Activated CD4-positive, alpha-beta T cell treated with anti-CD3 and anti-CD28 coated beads, Interleukin-2, amount 50 U/mL, for 1 hour (primary cell): ENCODE measurements at regions not wholly inside any gene's neighbourhood (a gene's known extent, or its start where the extent isn't known, plus 50 kb on each side); places are given as distances from the start of the nearest gene placed in this dataset.
A peak's percentile ranks its signal among the peaks of the same experiment; 100 is the strongest.
"Not testable (repeated sequence)": the region's sequence is repeated elsewhere in the genome, so short reads cannot be mapped to it uniquely, and the experiment has no call there.

ENCODE experiments used
- DNase-seq: peaks from one replicate; pipeline ENCODE4 v3.0.0-alpha.2; 2020

DNA sequence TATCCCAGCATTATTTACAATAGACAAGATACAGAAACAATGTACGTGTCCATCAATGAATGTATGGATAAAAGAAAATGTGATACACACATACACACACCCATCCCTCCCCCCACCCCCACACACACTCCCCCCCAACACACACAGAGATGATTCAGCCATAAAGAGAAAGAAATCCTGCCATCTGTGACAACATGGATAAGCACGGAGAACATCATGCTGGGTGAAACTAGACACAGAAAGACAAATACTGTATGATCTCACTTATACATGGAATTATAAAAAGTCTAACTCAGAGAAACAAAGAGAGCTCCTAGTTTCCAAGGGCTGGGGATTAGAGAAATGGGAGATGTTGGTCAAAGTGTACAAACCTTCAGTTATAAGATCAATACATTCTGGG, 104.8 kb upstream of the LY86 start:
- no peak for DNase-seq

DNA sequence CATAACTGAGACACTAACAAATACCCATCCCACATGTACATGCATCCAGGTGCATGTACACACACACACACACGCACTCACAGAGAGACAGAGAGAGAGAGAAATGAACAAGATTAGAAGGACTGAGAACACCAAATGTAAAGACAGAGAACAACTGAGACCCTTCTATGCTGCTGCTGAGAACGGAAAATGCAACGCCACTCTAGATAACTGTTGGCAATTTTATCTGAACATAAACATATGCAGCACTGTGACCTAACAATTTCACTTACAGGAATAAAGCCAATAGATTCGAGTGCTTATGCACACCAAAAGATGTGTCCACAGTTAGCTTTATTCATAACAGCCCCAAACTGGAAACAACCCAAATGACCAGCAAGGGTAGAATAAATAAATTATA, 103.8 kb upstream of the LY86 start:
- DNase-seq = no peak

DNA sequence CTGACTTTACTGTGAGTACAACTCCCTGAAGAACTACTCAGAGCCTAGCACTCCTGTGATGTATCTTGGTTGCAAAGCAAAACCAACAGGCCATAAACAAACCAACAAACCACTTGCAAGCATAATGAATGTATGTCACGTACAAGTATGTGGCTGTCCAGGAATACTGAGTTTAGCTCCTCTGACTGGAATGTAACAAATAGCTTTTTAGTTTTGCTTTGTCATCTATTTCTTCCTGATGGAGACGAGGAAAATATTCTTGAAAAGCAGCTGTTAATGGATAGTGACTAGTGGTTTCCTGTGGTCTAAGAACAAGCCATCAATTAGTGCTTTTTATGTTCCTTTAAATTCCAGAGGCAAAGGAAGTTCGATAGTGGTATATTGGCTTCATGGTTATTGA, 101.9 kb upstream of the LY86 start:
- DNase-seq = no peak

DNA sequence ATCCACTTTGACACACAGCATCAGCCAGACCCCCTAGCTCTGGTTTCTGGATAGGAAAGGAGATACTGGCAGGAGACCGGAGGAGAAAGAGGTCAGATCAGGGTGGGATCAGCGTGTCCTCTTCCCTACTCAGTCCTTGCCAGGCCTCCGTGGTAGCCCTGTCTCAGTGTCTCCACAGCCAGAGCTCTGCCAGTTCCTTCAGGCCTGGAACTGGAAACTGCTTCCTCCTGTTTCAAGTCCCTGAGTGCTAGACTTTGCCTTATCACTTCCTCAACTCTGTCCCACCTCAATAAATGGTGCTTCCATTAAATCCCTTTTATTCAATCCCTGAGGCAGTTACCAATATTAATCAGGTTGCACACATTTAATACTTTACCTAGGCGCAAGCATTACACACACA, 96.8 kb upstream of the LY86 start:
- DNase-seq = no peak

DNA sequence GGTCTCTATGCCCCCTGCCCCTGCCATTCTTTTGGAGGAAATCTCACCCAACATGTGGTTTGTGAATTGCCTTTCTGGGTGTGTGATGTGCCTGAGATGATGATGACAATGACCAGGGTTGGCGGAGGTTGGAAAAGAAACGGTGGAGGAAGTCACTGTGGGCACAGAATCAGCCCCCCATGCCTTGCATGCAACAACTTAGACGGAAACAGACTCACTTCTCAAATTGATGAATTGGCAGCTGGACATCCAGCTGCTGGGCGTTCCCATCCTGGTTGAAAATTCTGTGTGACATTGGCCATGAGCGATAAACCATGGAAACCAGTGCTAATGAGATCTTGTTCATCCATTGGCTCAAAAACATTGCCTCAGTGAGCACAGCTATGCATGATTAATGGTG, 95.8 kb upstream of the LY86 start:
- DNase-seq = no peak

DNA sequence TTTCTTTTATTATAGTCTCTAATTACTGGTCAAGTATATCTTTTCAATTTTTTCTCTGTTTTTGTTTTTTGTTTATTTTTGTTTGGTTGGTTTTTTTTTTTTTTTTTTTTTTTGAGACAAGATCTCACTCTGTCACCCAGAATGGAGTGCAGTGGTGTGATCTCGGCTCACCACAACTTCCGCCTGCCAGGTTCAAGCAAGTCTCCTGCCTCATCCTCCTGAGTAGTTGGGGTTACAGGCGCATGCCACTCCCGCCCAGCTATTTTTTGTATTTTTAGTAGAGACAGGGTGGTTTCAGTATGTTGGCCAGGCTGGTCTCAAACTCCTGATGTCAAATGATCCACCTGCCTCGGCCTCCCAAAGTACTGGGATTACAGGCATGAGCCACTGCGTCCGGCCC, 94.4 kb upstream of the LY86 start:
- not testable (repeated sequence) for DNase-seq

DNA sequence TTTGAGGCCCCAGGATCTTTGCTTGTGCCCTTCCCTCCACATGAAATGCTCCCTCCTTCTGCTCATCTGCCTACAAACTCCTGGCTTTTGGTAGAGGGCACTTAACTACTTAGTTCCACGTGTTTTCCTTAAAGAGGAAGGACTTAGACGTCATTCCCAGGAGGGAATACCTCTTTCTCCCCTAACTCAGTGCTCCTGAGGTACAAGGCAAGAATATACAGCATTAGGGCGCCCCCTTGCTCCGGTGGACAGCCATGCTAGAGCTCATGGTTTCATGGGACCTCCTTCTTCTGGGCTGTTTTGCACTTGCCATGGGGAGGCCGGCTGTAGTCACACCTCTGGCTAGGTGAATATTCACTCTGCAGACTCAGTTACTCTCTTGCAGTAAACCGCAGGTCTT, 93.8 kb upstream of the LY86 start:
- no peak for DNase-seq

DNA sequence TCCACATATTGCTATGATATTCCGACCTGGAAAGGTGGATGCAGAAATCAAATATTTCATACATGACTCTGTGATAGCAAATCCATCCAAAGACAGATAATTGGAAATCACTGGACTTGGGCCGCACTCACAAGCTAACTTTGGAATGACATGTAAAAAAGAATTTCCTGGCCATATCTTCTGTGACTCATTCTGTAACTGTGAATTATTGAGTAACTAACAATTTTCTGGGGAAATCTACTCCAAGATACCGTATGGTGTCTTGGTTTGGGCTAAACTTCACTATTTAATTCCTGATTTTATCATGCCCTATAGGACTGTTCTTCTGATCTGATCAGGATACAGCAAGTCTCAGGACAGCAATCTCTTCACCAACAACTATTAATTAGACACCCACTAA, 92.7 kb upstream of the LY86 start:
- DNase-seq = no peak

DNA sequence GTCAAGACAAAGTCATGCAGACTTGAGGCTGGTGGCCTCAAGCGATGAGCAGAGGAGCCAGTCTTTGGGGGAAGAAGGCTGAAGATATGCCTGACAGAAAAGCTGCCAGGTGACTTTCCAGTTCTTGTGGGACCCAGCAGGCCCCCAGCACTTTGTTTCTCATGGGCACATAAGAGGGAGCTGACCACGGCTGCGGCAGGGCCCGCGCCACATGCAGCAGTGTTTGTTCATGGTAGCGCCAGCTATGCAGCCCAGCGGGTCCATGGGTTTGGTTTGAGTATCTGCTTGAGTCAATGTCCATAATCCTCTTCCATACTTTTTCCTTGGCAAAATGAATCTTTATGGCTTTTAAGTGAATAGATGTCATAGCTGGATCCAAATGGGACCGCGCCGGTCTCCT, 91.0 kb upstream of the LY86 start:
- DNase-seq = no peak

DNA sequence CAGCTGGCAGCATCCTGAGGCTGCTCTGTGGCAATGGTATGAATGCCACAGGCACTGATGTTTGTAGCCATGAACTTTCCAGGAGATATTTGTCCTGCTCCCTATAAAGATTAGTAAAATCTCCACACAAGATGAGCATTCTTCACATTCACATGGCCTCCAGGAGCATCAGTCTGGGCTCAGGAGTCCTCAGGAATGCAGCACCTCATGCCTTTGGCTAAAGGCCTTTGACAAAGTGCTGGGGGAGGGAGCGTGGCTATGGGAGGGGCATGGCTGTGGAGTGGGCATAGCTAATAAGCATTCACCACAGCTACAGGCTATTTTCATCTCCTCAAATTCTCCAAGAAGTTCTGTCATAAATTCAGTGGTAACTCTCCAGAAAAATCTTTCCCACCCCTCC, 90.5 kb upstream of the LY86 start:
- DNase-seq = no peak

DNA sequence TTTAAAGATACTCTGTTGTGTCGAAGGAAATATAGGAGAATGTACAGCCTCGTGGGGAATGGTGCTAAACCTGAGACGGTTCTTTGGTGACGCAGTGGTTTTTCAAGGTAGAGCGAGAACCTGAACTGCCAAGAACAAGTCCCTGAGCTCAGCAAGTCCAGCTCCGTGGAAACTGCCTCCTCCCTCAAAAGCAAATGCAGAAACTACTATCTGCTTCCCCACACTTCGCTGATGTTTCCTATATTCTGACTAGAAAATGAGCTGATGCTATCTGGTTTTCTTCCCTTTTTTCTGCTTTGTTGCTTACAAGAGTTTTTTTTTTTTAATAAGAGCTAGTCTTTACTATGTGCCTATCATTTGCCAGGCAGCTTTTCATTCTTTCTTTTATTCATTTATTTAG, 85.3 kb upstream of the LY86 start:
- no peak for DNase-seq

DNA sequence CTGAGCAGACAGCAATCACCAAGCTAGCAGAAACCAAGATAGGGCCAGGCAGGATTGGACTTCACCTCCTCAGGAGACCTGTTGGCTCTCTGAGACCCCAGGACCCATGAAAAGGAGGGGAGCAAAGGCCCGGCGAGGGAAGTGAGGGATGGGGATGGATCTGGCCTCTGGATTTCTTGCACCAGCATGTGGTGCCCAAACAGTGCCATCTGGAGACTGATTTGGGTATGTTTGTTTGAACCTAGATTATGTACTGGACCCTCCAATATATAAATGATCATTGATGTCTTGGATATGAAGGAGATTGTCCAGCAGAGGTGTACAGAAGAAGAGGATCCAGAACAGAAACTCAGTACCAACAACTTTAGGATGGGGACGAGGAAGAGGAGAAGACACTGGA, 83.4 kb upstream of the LY86 start:
- no peak for DNase-seq

DNA sequence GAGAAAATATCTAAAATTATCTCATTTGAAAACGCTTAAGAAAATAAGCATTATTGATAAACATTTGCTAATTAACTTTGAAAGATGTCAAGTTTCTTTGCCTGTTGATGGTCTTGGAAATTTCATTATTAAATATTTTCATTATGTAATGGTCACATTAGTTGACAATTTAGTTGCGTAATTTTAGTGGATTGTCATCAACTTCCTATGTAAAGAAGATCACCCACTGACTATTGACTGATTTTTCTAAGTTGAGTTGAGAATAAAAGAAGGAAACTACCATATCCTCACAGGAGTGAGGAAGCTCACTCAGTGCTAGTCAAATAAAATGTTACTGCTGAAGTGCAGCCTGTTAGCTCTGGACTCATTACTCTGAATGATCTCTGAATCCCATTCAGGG, 79.9 kb upstream of the LY86 start:
- DNase-seq = no peak

DNA sequence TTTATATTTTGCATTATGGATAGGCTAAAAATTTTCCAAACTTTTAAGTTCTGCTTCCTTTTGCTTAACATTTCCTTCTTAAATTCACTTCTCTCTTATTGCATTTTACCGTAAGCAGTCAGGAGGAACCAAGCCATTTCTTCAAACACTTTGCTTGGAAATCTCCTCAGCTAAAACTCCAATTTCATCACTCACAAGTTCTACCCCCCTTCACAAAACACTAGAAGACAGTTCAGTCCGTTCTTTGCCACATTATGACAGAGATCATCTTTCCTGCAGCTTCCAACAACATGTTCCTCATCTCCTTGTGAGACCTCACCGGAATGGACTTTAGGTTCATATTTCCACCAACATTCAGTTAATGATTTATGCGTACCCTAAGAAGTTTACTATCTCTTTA, 79.2 kb upstream of the LY86 start:
- no peak for DNase-seq

DNA sequence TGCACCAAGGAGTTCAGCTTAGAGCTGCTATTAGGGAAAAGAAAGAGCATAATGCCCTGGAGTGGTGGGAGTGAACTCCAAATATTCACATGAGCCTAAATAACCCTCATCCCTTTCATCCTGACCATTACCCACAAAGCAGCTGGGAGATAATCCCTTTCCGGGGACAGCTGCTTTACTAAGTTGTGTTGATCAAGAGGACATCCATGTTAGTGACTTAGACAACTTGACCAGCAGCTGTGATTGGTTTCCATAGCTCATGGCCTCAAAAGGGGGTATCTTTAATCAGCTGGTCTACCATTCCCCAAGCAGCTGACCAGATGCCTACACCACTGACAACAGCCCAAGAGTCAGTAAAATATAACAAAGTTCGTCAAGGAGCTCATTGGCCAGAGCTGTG, 75.8 kb upstream of the LY86 start:
- no peak for DNase-seq

DNA sequence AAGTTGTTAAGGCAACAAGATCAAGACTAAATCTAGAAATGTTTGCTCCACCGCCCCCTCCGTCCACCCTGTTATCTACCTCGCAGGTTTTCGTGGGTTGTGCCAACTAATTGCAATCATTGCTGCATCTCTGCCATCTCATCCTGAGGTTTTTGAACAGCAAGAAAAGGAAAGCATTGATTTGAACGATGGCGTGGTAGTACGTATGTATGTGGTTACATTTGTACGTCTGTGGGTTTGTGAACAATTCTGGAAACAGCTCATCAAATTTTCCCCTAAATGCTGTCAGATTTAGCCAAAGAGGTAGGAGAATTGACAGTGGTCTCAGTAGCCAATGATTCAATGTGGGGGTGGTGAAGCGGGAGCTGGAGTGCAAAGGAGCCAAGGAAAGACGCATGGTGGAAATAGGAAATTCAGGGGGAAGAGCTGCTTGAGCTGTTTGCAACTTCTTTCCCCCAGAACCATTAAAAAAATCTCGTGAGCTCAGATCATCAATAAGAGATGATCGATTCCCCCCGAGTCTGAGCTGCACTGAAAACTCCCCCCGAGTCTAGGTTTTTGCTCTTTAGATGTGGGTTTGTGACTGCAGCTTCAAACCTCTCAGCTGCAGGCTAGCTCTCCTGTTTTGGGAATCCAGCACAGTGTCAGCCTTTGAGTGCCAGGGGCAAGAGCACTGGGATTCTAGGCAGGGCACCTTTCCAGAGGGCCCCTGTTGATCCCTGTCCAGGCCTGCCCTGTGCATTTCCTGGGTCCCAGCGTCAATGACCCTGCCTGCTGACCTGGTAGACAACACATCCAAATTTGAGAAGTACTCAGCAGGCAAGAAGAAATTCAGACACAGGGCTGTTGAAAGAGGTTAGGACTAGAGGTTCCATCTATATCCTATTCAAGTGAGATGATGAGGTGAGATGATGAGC, 72.6 kb upstream of the LY86 start:
- peak; percentile 13 for DNase-seq

DNA sequence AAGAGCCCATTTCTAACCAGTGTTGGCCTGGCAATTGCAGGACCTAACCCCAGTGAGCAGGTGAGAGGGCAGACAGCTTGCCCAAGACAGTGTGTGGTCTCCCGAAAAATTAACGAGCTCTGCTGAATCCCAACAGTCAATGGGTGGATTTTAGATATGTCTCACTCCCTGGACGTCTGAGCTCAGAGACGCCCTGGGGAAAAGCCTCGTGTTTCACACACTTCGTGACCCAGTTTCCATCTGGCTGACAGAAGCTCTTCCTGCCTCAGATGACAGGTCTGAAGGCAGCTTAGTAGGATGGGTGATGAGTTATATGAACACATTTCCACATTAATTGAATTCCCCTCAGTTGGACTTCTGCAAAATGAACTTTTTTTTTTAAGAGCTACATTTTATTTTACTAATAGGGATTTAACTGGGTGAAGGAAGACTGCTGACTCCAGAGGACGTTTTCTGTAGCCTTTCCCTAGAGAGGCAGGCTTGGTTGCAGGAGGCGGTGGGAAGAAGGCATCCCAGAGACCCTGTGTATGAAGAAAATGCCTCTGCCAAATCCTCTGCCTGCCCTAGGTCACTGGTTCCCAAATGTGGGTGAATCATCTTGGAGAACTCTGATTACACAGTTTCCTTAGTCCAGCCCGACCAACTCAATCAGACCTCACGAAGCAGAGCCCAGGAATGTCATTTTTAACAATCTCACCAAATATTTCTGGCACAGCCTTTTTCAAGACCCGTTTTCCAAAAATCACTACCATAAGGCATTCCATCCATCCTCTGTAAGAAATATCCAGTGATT, 71.7 kb upstream of the LY86 start:
- DNase-seq = no peak

DNA sequence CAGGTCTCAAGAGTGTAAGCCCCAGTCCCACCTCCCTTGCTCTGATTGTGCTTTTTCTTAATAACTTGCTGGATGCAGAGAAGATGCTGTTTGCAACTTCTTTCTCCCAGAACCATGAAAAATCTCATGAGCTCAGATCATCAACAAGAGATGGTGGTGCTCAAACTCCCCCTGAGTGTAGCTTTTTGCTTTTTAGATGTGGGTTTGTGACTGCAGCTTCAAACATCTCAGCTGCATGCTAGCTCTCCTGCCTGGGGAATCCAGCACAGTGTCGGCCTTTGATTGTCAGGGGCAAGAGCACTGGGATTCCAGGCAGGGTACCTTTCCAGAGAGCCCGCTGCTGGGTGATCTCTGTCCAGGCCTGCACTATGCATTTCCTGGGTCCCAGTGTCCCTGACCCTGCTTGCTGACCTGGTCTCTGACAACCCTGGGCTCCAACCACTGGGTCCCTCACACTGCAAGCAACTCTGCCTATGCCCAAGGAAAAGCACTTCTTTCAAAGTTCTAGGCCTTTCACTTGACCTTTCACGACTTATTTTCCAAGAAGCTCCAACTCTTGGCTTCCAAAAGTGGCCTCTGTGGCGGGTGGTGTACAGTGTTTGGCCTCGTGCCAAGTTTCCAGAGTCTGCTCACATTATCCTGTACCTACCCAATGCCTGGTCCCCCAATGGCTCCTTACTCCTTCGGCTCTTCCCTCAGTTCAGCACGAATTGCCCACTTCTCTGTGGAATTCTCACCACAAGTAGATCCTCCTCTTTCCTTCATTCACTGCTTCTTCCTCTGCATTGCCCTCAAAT, 69.7 kb upstream of the LY86 start:
- no peak for DNase-seq

DNA sequence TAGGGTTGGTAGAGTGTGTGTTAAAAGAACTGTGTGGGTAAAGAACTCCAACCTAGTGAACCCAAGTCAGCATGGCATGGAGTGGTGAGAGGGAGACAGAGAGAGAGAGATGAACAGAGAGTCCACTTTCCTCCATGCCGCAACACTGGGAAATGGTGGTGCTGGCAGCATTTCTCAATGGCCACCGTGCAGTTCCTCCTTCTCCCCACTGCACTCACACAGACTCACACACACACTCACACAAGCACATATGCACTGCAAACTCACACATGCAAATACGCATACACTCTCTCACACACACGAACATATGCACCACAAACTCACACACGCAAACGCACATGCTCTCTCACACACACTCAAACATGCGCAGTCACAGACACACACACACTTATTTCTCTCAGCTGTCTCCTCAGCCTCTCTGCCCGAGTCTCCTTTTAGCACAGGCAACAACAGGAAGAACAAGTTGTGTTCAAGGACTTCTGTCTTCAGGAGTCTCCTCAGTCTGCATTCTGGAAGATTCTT, 66.5 kb upstream of the LY86 start:
- no peak for DNase-seq

DNA sequence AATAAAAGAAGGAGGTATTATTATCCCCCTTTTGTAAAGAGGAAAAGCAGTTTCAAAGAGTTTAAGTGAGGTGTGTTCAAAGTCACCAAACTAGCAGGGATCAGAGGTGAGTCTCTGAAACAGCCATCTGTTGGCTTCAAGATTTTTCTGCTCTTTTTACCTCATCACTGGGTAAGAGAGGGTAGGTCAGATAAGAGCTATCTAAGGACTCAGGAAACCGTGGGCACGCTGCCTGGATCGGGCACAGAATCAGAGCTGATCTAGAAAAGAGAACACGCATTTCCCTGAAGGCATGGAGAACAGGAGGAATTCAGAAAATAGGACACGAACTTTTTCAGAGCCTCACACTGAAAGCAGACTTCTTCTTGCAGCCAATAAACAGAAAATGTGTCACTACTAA, 65.8 kb upstream of the LY86 start:
- DNase-seq = no peak

DNA sequence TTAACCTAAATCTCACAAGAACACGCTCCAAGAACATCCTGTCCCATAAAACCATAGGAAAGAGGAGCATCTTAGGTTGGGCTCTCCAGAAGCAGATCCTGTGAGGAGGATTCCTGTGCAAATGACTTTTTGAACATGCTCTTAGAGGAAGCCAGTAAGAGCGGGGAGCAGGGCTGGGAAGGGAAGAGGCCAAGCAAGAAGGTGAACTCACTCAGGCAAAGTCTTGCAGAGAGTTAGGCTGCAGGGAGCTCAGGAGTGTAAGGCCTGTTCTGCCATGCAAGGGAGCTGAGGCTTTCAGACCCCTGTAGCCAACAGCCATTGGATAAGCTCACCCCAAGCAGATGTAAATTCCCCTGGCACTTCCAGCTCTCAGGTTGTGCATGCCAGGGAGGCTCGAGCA, 63.6 kb upstream of the LY86 start:
- DNase-seq = no peak

DNA sequence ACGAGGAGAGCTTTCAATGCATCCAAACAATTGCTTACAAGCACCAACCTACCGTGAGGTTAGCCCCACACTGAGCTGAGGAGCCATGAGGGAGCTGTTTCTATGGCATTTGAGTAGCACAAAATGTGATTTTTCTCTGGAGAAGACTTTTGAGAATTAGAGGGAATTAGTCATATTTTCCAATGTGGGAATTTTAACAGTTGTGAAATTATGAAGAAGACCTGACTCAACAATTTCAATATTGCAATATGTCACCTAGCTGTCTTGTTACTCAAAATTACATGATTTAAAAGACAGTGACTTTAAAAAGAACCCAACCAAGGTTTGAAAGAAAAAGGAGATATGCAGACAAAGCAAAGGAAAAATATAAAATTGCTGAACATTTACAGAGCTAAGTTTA, 62.6 kb upstream of the LY86 start:
- DNase-seq = no peak

DNA sequence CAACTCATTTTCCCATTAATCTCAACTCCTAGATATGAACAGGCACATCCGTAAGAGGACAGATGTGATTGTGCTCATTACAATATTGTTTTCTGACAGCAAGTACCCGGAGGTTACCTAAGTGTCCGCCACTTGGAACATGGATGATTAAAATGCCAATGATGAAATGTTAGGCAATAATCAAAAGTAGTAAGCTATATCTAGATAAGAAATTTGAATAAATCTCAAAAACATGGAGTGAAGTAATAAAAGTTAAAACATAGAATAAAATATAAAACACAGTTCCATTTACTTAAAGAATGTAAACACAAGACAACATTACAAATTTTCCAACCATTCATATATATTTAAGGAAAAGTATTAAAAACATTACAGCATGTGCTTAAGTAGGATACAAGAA, 59.2 kb upstream of the LY86 start:
- no peak for DNase-seq
